Astrocyte of the spinal cord (primary cell): ENCODE measurements at regions not wholly inside any gene's neighbourhood (a gene's known extent, or its start where the extent isn't known, plus 50 kb on each side); places are given as distances from the start of the nearest gene placed in this dataset.

Source experiments
- DNase-seq: peaks from one replicate; pipeline ENCODE4 v3.0.0; 2011; ENCODE audit warnings: low read depth, low spot score
- H3K4me3 ChIP-seq: 2 replicates; pipeline ENCODE4 v1.5.1; 2011; ENCODE audit warnings: low read depth, mild to moderate bottlenecking, low read length, moderate library complexity
- CTCF ChIP-seq: IDR thresholded peaks from 2 replicates; pipeline ENCODE4 v1.5.1; 2012; ENCODE audit warnings: low read depth, mild to moderate bottlenecking, low read length, inconsistent platforms
- in situ Hi-C: cut with HindIII; loops from 2 replicates; pipeline ENCODE4 v1.10.0; 2017; ENCODE audit warnings: low sequenced_read_pairs

- DNase-seq: no peak
- TF ChIP-seq CTCF: no peak
- no peak overlapping the region for H3K4me3 ChIP-seq
- in situ Hi-C loops: no loop called here
Measured at GRCh38 chr7:88700725-88701124, 58.8 kb upstream of the ZNF804B start.

- DNase-seq: no peak
- no peak overlapping the region for H3K4me3 ChIP-seq
- no peak for TF ChIP-seq CTCF
- in situ Hi-C loops: no loop called here
Measured at GRCh38 chr7:88694207-88694606, 65.3 kb upstream of the ZNF804B start.

GRCh38 chr7:88693131-88693530 lies 66.4 kb upstream of the ZNF804B start:
- no peak overlapping the region for H3K4me3 ChIP-seq
- in situ Hi-C loops: no loop called here
- TF ChIP-seq CTCF: no peak
- no peak for DNase-seq

GRCh38 chr7:88692493-88692892 lies 67.0 kb upstream of the ZNF804B start:
- H3K4me3 ChIP-seq: no peak overlapping the region
- no peak for DNase-seq
- in situ Hi-C loops: no loop called here
- TF ChIP-seq CTCF: no peak

GRCh38 chr7:88689821-88690220 lies 69.7 kb upstream of the ZNF804B start:
- in situ Hi-C loops: no loop called here
- DNase-seq: no peak
- no peak for TF ChIP-seq CTCF
- H3K4me3 ChIP-seq: no peak overlapping the region

GRCh38 chr7:88688222-88688621 lies 71.3 kb upstream of the ZNF804B start:
- DNase-seq: no peak
- no peak for TF ChIP-seq CTCF
- in situ Hi-C loops: no loop called here
- H3K4me3 ChIP-seq: no peak overlapping the region

GRCh38 chr7:88686468-88687229 lies 72.9 kb upstream of the ZNF804B start:
- in situ Hi-C loops: no loop called here

More at GRCh38 chr7:88686468-88687229, 72.9 kb upstream of the ZNF804B start:
- H3K4me3 ChIP-seq: no peak overlapping the region
- TF ChIP-seq CTCF: no peak
- no peak for DNase-seq
